SU-DHL-6 (cell line): ENCODE measurements at regions not wholly inside any gene's neighbourhood (a gene's known extent, or its start where the extent isn't known, plus 50 kb on each side); places are given as distances from the start of the nearest gene placed in this dataset.
"Not testable (repeated sequence)": the region's sequence is repeated elsewhere in the genome, so short reads cannot be mapped to it uniquely, and the experiment has no call there.

ENCODE experiments used
- H2AFZ ChIP-seq: fragments of 200-600 bp; sonication (generic); 2 replicates; pipeline ENCODE4 v1.6.1; 2014; ENCODE audit warnings: low read depth, mild to moderate bottlenecking, moderate library complexity, mixed read lengths, antibody characterized with exemption, low read length; ENCODE audit not compliant: severe bottlenecking
- H3F3A ChIP-seq: fragments of 200-600 bp; shearing (Covaris generic); 2 replicates; pipeline ENCODE4 v1.6.0; 2016; ENCODE audit warnings: antibody characterized with exemption, mild to moderate bottlenecking; ENCODE audit not compliant: insufficient read depth
- H3K27ac ChIP-seq: fragments of 200-600 bp; sonication (generic); 2 replicates; pipeline ENCODE4 v1.5.1; 2016; ENCODE audit warnings: low read depth, mild to moderate bottlenecking, low read length, moderate library complexity, mixed read lengths
- H3K27me3 ChIP-seq: fragments of 200-600 bp; sonication (generic), shearing (Covaris generic); 2 replicates; pipeline ENCODE4 v1.6.0; 2014; ENCODE audit warnings: mild to moderate bottlenecking, low read length
- H3K36me3 ChIP-seq: fragments of 200-600 bp; sonication (generic); 2 replicates; pipeline ENCODE4 v1.6.1; 2014; ENCODE audit warnings: mild to moderate bottlenecking, low read length, mixed read lengths
- H3K4me2 ChIP-seq: fragments of 300-600, 200-600 bp; shearing (Covaris generic), sonication (generic); 2 replicates; pipeline ENCODE4 v1.6.0; 2014; ENCODE audit warnings: low read length, low read depth, mild to moderate bottlenecking; ENCODE audit not compliant: poor library complexity, severe bottlenecking
- H3K4me3 ChIP-seq: fragments of 200-600 bp; sonication (generic); 2 replicates; pipeline ENCODE4 v1.5.1; 2014; ENCODE audit warnings: antibody characterized with exemption, low read length, mild to moderate bottlenecking, mixed read lengths; ENCODE audit not compliant: insufficient read depth, poor library complexity, severe bottlenecking
- H3K79me2 ChIP-seq: fragments of 200-600 bp; sonication (generic); 2 replicates; pipeline ENCODE4 v1.6.1; 2014; ENCODE audit warnings: mild to moderate bottlenecking, low read length, moderate library complexity; ENCODE audit not compliant: insufficient read depth
- H3K9ac ChIP-seq: fragments of 200-600 bp; sonication (generic); 2 replicates; pipeline ENCODE4 v1.7.0; 2014; ENCODE audit warnings: mild to moderate bottlenecking, low read length
- H3K9me2 ChIP-seq: fragments of 200-600 bp; sonication (generic); replicated peaks from 2 replicates; pipeline ENCODE4 v1.6.1; 2014; ENCODE audit warnings: low read length; ENCODE audit not compliant: insufficient read depth
- H3K9me3 ChIP-seq: fragments of 200-600 bp; sonication (generic); 2 replicates; pipeline ENCODE4 v1.6.1; 2014; ENCODE audit warnings: low read length, mixed read lengths; ENCODE audit not compliant: insufficient read depth
- H4K20me1 ChIP-seq: fragments of 200-600 bp; sonication (generic); 2 replicates; pipeline ENCODE4 v1.6.1; 2014; ENCODE audit warnings: low read depth, mild to moderate bottlenecking, antibody characterized with exemption, low read length, moderate library complexity, mixed read lengths
- CTCF ChIP-seq: fragments of 200-600 bp; sonication (generic); IDR thresholded peaks from one replicate; pipeline ENCODE4 v1.5.1; 2017; ENCODE audit warnings: antibody characterized with exemption, mild to moderate bottlenecking, low read length, moderate library complexity; ENCODE audit not compliant: insufficient read depth, poor library complexity, severe bottlenecking
- EZH2phosphoT487 ChIP-seq: fragments of 200-600 bp; sonication (generic), shearing (Covaris generic); conservative IDR thresholded peaks from 2 replicates; pipeline ENCODE4 v1.6.1; 2018; ENCODE audit warnings: mild to moderate bottlenecking, antibody characterized with exemption, low read length, moderate library complexity, mixed read lengths

DNA sequence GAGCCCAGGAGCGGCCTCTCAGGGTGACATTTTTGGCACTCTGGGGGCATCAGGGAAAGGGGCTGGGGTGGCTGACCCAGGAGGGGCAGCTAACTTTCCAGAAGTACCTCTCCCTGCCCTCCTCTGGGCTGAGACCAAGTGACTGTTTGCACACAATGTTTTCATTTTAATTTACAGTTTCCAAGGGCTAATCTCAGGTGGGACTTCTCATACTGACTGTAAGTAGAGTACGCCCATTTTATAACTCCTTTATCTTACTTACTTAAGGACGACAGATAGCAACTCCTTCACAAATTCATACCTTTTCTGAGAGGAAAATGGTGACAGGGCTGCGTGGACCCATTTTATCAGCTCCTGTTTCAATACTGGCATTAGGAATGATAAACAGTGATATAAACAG lies 172.9 kb upstream of the EXOC2 start:
- no peak overlapping the region for H3K4me2 ChIP-seq
- no peak overlapping the region for H3K4me3 ChIP-seq
- no peaks in the 10 kb centered on the region for H3F3A ChIP-seq
- H4K20me1 ChIP-seq: no peaks in the 10 kb centered on the region
- no peaks in the 10 kb centered on the region for H3K36me3 ChIP-seq
- H3K79me2 ChIP-seq: no peaks in the 10 kb centered on the region
- no peak overlapping the region for H3K27ac ChIP-seq
- no peak for TF ChIP-seq EZH2phosphoT487
- TF ChIP-seq CTCF: no peak
- H3K9me2 ChIP-seq: no peaks in the 10 kb centered on the region
- no peaks in the 10 kb centered on the region for H3K27me3 ChIP-seq
- H2AFZ ChIP-seq: no peak overlapping the region
- H3K9ac ChIP-seq: no peak overlapping the region
- H3K9me3 ChIP-seq: no peaks in the 10 kb centered on the region

- Histone ChIP-seq H3K27ac (no peak overlapping the region), H3K36me3 (no peaks in the 10 kb centered on the region), H4K20me1 (no peaks in the 10 kb centered on the region), H3K9me3 (no peaks in the 10 kb centered on the region), H3K9ac (no peak overlapping the region), H3K4me2 (no peak overlapping the region), H2AFZ (no peak overlapping the region), H3K9me2 (no peaks in the 10 kb centered on the region), H3K27me3 (no peaks in the 10 kb centered on the region), H3F3A (no peaks in the 10 kb centered on the region), H3K79me2 (no peaks in the 10 kb centered on the region), H3K4me3 (no peak overlapping the region)
- no peak for TF ChIP-seq CTCF
- TF ChIP-seq EZH2phosphoT487: no peak
Observed at GRCh38 chr6:863831-864230, 170.9 kb upstream of the EXOC2 start.

- not testable (repeated sequence) for H3K79me2 ChIP-seq, H3K9me3 ChIP-seq, H3K27me3 ChIP-seq, H3F3A ChIP-seq, H3K4me3 ChIP-seq, H3K27ac ChIP-seq, H3K9me2 ChIP-seq, H3K9ac ChIP-seq, H3K4me2 ChIP-seq, H2AFZ ChIP-seq, H3K36me3 ChIP-seq, H4K20me1 ChIP-seq
Observed at GRCh38 chr6:863127-863526, 170.2 kb upstream of the EXOC2 start.

GRCh38 chr6:859936-860335 lies 167.0 kb upstream of the EXOC2 start:
- Histone ChIP-seq H3K36me3 (no peaks in the 10 kb centered on the region), H3K4me2 (no peak overlapping the region), H2AFZ (no peak overlapping the region), H3K9me3 (no peaks in the 10 kb centered on the region), H3F3A (no peaks in the 10 kb centered on the region), H3K27ac (no peak overlapping the region), H4K20me1 (no peaks in the 10 kb centered on the region), H3K79me2 (no peaks in the 10 kb centered on the region), H3K27me3 (peaks cover 5% of the 10 kb centered on the region; the same call in 1 of the 2 replicates), H3K4me3 (no peak overlapping the region), H3K9ac (no peak overlapping the region), H3K9me2 (no peaks in the 10 kb centered on the region)
- TF ChIP-seq CTCF (no peak), EZH2phosphoT487 (no peak)
